ENCODE measurements at regions not wholly inside any gene's neighbourhood (a gene's known extent, or its start where the extent isn't known, plus 50 kb on each side); places are given as distances from the start of the nearest gene placed in this dataset.

DNA sequence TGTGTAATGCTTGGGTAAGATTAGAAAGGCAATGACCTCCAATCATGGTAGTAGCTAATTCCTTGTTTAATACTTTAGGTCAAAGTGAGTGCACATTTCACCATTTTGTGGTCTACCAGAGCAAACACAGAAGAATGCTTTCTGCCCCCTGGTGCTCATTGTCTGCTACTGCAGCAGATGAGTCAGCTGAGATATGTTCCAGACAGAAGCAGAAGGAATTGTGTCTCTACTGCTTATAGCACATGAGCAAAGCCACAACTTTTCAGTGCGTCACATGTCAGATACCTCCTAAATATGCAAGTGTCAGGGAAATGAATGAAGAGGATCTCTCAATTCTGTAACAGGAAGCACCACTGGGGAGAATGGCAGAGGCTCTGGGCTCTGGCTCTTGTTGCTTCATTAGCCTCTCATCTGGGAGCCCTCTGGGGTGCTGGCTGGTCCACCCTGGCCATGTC lies 308.9 kb downstream of the ALDH8A1 start:
- ATAC-seq, result peak; percentile 94
- DNase-seq, result peak; percentile 86
- TF ChIP-seq, protein P1, sequence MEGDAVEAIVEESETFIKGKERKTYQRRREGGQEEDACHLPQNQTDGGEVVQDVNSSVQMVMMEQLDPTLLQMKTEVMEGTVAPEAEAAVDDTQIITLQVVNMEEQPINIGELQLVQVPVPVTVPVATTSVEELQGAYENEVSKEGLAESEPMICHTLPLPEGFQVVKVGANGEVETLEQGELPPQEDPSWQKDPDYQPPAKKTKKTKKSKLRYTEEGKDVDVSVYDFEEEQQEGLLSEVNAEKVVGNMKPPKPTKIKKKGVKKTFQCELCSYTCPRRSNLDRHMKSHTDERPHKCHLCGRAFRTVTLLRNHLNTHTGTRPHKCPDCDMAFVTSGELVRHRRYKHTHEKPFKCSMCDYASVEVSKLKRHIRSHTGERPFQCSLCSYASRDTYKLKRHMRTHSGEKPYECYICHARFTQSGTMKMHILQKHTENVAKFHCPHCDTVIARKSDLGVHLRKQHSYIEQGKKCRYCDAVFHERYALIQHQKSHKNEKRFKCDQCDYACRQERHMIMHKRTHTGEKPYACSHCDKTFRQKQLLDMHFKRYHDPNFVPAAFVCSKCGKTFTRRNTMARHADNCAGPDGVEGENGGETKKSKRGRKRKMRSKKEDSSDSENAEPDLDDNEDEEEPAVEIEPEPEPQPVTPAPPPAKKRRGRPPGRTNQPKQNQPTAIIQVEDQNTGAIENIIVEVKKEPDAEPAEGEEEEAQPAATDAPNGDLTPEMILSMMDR (IDR thresholded peaks at IDR 0.05), result peak; percentile 94
- Mint-ChIP-seq H3K4me3 (no peak overlapping the region), H3K27ac (no peak overlapping the region), H3K27me3 (no peaks in the 10 kb centered on the region), H3K4me1 (ENCODE audit: low read depth) (peaks cover 15% of the 10 kb centered on the region), H3K9me3 (no peaks in the 10 kb centered on the region), H3K36me3 (ENCODE audit: low read depth) (no peaks in the 10 kb centered on the region)
- intact Hi-C loops (cut with micrococcal nuclease), result loop anchor here (1.0 to 10.0 kb wide), 2 partner anchors 304 to 467 kb away; no protein-coding TSS in a partner anchor
- ChIA-PET POLR2A (interaction anchor here (0.6 to 1.3 kb wide), 6 partner anchors 9 to 469 kb away, joined by 3 to 5 read pairs (median 3); no protein-coding TSS in a partner anchor), CTCF (interaction anchor here (0.6 to 2.9 kb wide), 69 partner anchors 8 to 531 kb away, joined by 3 to 25 read pairs (median 4); partner anchors contain the start of gene SGK1)

DNA sequence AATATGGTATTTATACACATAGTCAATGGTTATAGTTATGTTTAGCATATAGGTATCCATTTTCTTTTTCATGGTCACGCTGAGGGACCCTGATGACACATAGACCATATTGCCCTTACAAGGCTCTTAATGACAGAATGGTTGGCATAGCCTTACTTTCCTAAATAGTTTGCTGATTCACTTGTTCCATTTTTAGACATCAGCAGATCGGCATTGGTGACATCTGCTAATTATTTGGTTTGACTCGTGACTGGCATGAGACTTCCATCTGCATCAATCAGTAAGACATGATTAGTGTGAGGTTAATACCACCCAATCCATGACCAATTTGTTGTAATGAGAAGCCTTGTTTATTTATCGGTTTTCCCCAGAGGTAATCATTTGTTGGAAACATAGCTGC lies 309.7 kb downstream of the ALDH8A1 start:
- ATAC-seq (no peak), DNase-seq (no peak)
- CTCF ChIA-PET, result interaction anchor here (0.6 to 2.9 kb wide), 66 partner anchors 8 to 531 kb away, joined by 3 to 25 read pairs (median 4); partner anchors contain the start of gene SGK1
- Mint-ChIP-seq H3K27ac (no peak overlapping the region), H3K4me3 (no peak overlapping the region), H3K4me1 (ENCODE audit: low read depth) (peaks cover 15% of the 10 kb centered on the region), H3K36me3 (ENCODE audit: low read depth) (no peaks in the 10 kb centered on the region), H3K9me3 (no peaks in the 10 kb centered on the region), H3K27me3 (no peaks in the 10 kb centered on the region)
- intact Hi-C loops (cut with micrococcal nuclease), result loop anchor here (10.0 kb wide), 1 partner anchor 305 kb away; no protein-coding TSS in a partner anchor
- TF ChIP-seq, protein P1 (IDR thresholded peaks at IDR 0.05), result no peak
- POLR2A ChIA-PET, result interaction anchor here (0.6 to 1.3 kb wide), 6 partner anchors 8 to 469 kb away, joined by 3 to 5 read pairs (median 3); no protein-coding TSS in a partner anchor

DNA sequence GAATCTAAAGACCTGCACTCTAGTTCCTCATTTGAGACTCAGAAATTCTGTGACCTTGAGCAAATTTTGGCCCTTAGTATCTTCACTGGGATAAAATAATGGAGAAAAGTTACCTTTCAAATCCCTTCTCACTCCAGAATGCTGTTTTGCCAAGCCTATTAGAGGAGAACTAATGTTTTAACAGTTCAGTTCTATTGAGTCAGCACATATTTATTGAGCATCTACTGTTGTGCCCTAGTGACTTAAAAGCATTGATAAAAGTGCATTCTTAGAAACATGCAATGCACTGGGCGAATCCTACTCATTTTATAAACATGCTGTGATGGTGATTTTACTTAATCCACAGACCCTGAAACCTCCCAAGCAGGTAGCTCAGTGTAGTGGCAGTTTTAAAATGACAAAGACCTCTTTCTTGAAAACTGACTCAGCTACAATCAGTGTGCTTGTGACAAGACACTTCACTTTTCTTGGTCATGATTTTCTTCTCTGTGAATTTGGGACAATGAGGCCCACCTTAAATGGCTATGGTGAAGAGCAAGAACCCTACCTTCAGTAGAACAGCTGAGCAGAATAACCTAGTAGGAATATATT lies 312.0 kb downstream of the ALDH8A1 start:
- ATAC-seq, result no peak
- H3K27ac Mint-ChIP-seq, result no peak overlapping the region
- H3K4me1 Mint-ChIP-seq (ENCODE audit: low read depth), result peaks cover 19% of the 10 kb centered on the region
- no peaks in the 10 kb centered on the region for H3K36me3 Mint-ChIP-seq (ENCODE audit: low read depth)
- intact Hi-C loops (cut with micrococcal nuclease), result no loop called here
- H3K4me3 Mint-ChIP-seq, result no peak overlapping the region
- TF ChIP-seq, protein P1 (IDR thresholded peaks at IDR 0.05), result no peak
- no peaks in the 10 kb centered on the region for H3K27me3 Mint-ChIP-seq
- DNase-seq, result no peak
- H3K9me3 Mint-ChIP-seq, result no peaks in the 10 kb centered on the region
- ChIA-PET CTCF (interaction anchor here (0.7 to 1.4 kb wide), 5 partner anchors 14 to 464 kb away, joined by 3 to 4 read pairs (median 4); no protein-coding TSS in a partner anchor), POLR2A (no interaction called here)

DNA sequence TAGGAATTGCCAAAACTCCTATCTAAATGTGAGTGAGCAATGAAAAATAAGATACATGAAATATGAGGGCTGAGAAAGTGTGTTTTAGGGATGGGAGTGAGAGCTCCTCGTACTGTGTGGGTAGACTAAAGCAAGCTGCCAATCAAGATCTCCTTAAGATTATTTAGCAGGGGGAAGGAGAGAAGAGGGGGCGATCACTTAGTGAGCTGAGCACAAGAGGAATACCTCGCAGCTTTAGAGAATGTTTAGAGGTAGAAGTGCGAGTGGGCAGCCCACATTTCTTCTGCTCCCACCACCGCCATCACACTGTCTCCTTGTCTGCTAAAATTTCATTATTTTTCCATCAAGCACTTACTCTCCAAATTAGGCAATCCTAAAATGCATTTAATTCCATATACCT lies 312.6 kb downstream of the ALDH8A1 start:
- H3K36me3 Mint-ChIP-seq (ENCODE audit: low read depth), result no peaks in the 10 kb centered on the region

More for the DNA sequence above, 312.6 kb downstream of the ALDH8A1 start:
- POLR2A ChIA-PET, result no interaction called here
- CTCF ChIA-PET, result interaction anchor here (1.3 kb wide), 1 partner anchor 106 kb away, joined by 4 read pairs; no protein-coding TSS in a partner anchor
- H3K27me3 Mint-ChIP-seq, result no peaks in the 10 kb centered on the region
- intact Hi-C loops (cut with micrococcal nuclease), result no loop called here
- ATAC-seq, result no peak
- H3K4me1 Mint-ChIP-seq (ENCODE audit: low read depth), result peaks cover 22% of the 10 kb centered on the region
- H3K27ac Mint-ChIP-seq, result no peak overlapping the region
- no peak overlapping the region for H3K4me3 Mint-ChIP-seq
- no peaks in the 10 kb centered on the region for H3K9me3 Mint-ChIP-seq
- TF ChIP-seq, protein P1 (IDR thresholded peaks at IDR 0.05), result no peak
- no peak for DNase-seq
